Body of pancreas (tissue), 4 donors: ENCODE measurements at regions not wholly inside any gene's neighbourhood (a gene's known extent, or its start where the extent isn't known, plus 50 kb on each side); places are given as distances from the start of the nearest gene placed in this dataset.

Experiments used
- ATAC-seq: fragments of 150-250 bp; one replicate; pipeline ENCODE4 v1.9.1; 2016
- DNase-seq, 4 donors: peaks; one replicate each; pipeline ENCODE4 v3.0.0-alpha.2; 2019
- H3K27ac ChIP-seq, 4 donors: fragments of 200-600 bp; sonication (generic); 1 replicate in 3 of 4; 2 replicates in 1 of 4; pipeline versions ENCODE4 v1.5.1 to v1.6.1; 2016 to 2019; ENCODE audit warnings: mild to moderate bottlenecking in 1 of 4, mixed read lengths in 1 of 4, moderate library complexity in 1 of 4
- H3K27me3 ChIP-seq, 2 donors: fragments of 200-600 bp; sonication (generic); one replicate each; pipeline ENCODE4 v1.6.0; 2016; ENCODE audit warnings: mild to moderate bottlenecking in 1 of 2
- H3K36me3 ChIP-seq, 2 donors: fragments of 200-600 bp; sonication (generic); replicated peaks in 1 of 2; 2 replicates each; pipeline ENCODE4 v1.5.1; 2016; ENCODE audit warnings: low read depth in 2 of 2; ENCODE audit not compliant: insufficient read depth in 1 of 2
- H3K4me1 ChIP-seq: fragments of 200-600 bp; sonication (generic); one replicate; pipeline ENCODE4 v1.6.0; 2016
- H3K4me3 ChIP-seq, 2 donors: fragments of 200-600 bp; sonication (generic); 1 replicate in 1 of 2; 2 replicates in 1 of 2; pipeline ENCODE4 v1.5.1; 2016 to 2019
- H3K9me3 ChIP-seq, 3 donors: fragments of 200-600 bp; sonication (generic); 1 replicate in 2 of 3; 2 replicates in 1 of 3; pipeline ENCODE4 v1.5.1; 2016
- CTCF ChIP-seq, 7 experiments: fragments of 450-650 bp in 4 of 7; fragments of 200-600 bp in 3 of 7; sonication (generic) in 3 of 7; IDR thresholded peaks; one replicate each; pipeline ENCODE4 v1.5.1; 2016 to 2019; ENCODE audit warnings: antibody characterized with exemption in 7 of 7
- POLR2A ChIP-seq, 3 donors: fragments of 450-650 bp; IDR thresholded peaks; one replicate each; pipeline ENCODE4 v1.6.1; 2016; ENCODE audit warnings: antibody characterized with exemption in 3 of 3, mild to moderate bottlenecking in 2 of 3
- WGBS, 2 donors: methylation state at CpG; one replicate each; pipeline ENCODE4 v1.1.5; 2017; 5-methylcytosine and 5-hydroxymethylcytosine counted together
- intact Hi-C: fragments of 100-400 bp; cut with DNase I; formaldehyde crosslinking; loops from one replicate; pipeline ENCODE4 v1.15.1; 2023

- intact Hi-C loops = no loop called here
- DNase-seq (no peak), ATAC-seq (no peak)
- H3K9me3 ChIP-seq = no peaks in the 10 kb centered on the region
- no peak overlapping the region for H3K27ac ChIP-seq
- no peaks in the 10 kb centered on the region for H3K4me1 ChIP-seq
- H3K27me3 ChIP-seq = no peaks in the 10 kb centered on the region
- H3K4me3 ChIP-seq = no peak overlapping the region
- no peaks in the 10 kb centered on the region for H3K36me3 ChIP-seq
- TF ChIP-seq POLR2A (IDR thresholded peaks at IDR 0.05) (no peak), CTCF (IDR thresholded peaks at IDR 0.05) (no peak)
- WGBS, 2 donors = 95 to 100% methylated on average over 1 of the region's 1 CpG
Observed at GRCh38 chr1:83709662-83710061, 289.3 kb downstream of the TTLL7 start.

- Histone ChIP-seq H3K36me3 (no peaks in the 10 kb centered on the region), H3K27me3 (no peaks in the 10 kb centered on the region), H3K4me1 (no peaks in the 10 kb centered on the region), H3K4me3 (no peak overlapping the region), H3K27ac (no peak overlapping the region), H3K9me3 (no peaks in the 10 kb centered on the region)
- 74 to 78% methylated on average over 3 of the region's 3 CpGs for WGBS, 2 donors
- intact Hi-C loops = no loop called here
- ATAC-seq (no peak), DNase-seq (no peak)
- TF ChIP-seq CTCF (IDR thresholded peaks at IDR 0.05) = no peak
- no peak for TF ChIP-seq POLR2A (IDR thresholded peaks at IDR 0.05)
Observed at GRCh38 chr1:83706354-83706938, 292.5 kb downstream of the TTLL7 start.

- DNase-seq = no peak
- H3K4me1 ChIP-seq = no peaks in the 10 kb centered on the region
- H3K9me3 ChIP-seq = no peaks in the 10 kb centered on the region
- H3K27me3 ChIP-seq = no peaks in the 10 kb centered on the region
- no peak overlapping the region for H3K4me3 ChIP-seq
- intact Hi-C loops = no loop called here
- no peaks in the 10 kb centered on the region for H3K36me3 ChIP-seq
- no peak for ATAC-seq
- TF ChIP-seq CTCF (IDR thresholded peaks at IDR 0.05) (no peak), POLR2A (IDR thresholded peaks at IDR 0.05) (no peak)
- H3K27ac ChIP-seq = no peak overlapping the region
- WGBS, 2 donors = 83 to 92% methylated on average over 1 of the region's 1 CpG
Observed at GRCh38 chr1:83705091-83705490, 293.8 kb downstream of the TTLL7 start.

- DNase-seq (no peak), ATAC-seq (no peak)
- Histone ChIP-seq H3K4me3 (no peak overlapping the region), H3K27ac (no peak overlapping the region), H3K36me3 (no peaks in the 10 kb centered on the region), H3K9me3 (no peaks in the 10 kb centered on the region), H3K27me3 (no peaks in the 10 kb centered on the region), H3K4me1 (no peaks in the 10 kb centered on the region)
- intact Hi-C loops = no loop called here
- no peak for TF ChIP-seq POLR2A (IDR thresholded peaks at IDR 0.05)
- no peak for TF ChIP-seq CTCF (IDR thresholded peaks at IDR 0.05)
Observed at GRCh38 chr1:83704350-83704749, 294.6 kb downstream of the TTLL7 start.

GRCh38 chr1:83702356-83702755 is 296.6 kb downstream of the TTLL7 start:
- 91 to 100% methylated on average over 1 of the region's 1 CpG for WGBS, 2 donors
- Histone ChIP-seq H3K27ac (no peak overlapping the region), H3K4me3 (no peak overlapping the region), H3K9me3 (no peaks in the 10 kb centered on the region), H3K27me3 (no peaks in the 10 kb centered on the region), H3K4me1 (no peaks in the 10 kb centered on the region), H3K36me3 (no peaks in the 10 kb centered on the region)
- TF ChIP-seq POLR2A (IDR thresholded peaks at IDR 0.05) (no peak), CTCF (IDR thresholded peaks at IDR 0.05) (no peak)
- DNase-seq (no peak), ATAC-seq (no peak)
- intact Hi-C loops = no loop called here
